ENCODE measurements at regions not wholly inside any gene's neighbourhood (a gene's known extent, or its start where the extent isn't known, plus 50 kb on each side); places are given as distances from the start of the nearest gene placed in this dataset.

DNA sequence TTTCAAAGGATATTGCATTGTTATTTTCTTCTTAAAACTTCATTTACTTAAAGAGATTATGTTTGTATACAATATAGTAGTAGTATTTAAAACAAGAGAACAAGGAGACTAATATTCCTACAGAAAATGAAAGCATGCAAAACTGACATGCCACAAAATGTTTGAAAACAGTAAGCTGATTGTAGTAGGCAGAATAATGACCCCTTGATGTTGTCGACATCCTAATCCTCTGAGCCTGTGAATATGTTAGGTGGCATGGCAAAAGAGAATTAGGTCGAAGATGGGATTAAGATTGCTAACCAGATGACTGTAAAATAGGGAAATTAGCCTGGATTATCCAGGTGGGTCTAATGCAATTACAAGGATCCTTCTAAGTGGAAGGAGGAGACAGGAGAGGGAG is 522.2 kb upstream of the NR3C2 start:
- H3K9me3 ChIP-seq: no peaks in the 10 kb centered on the region
- H3K4me3 ChIP-seq: no peak overlapping the region
- no peak overlapping the region for H3K27ac ChIP-seq
- H3K36me3 ChIP-seq: no peaks in the 10 kb centered on the region
- DNase-seq: no peak
- H3K4me1 ChIP-seq: no peaks in the 10 kb centered on the region
- no peaks in the 10 kb centered on the region for H3K27me3 ChIP-seq
- TF ChIP-seq, protein P1, sequence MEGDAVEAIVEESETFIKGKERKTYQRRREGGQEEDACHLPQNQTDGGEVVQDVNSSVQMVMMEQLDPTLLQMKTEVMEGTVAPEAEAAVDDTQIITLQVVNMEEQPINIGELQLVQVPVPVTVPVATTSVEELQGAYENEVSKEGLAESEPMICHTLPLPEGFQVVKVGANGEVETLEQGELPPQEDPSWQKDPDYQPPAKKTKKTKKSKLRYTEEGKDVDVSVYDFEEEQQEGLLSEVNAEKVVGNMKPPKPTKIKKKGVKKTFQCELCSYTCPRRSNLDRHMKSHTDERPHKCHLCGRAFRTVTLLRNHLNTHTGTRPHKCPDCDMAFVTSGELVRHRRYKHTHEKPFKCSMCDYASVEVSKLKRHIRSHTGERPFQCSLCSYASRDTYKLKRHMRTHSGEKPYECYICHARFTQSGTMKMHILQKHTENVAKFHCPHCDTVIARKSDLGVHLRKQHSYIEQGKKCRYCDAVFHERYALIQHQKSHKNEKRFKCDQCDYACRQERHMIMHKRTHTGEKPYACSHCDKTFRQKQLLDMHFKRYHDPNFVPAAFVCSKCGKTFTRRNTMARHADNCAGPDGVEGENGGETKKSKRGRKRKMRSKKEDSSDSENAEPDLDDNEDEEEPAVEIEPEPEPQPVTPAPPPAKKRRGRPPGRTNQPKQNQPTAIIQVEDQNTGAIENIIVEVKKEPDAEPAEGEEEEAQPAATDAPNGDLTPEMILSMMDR (IDR thresholded peaks at IDR 0.05): no peak
- TF ChIP-seq POLR2A (IDR thresholded peaks at IDR 0.05): no peak

- no peaks in the 10 kb centered on the region for H3K9me3 ChIP-seq
- H3K4me1 ChIP-seq: no peaks in the 10 kb centered on the region
- no peak overlapping the region for H3K4me3 ChIP-seq
- no peaks in the 10 kb centered on the region for H3K27me3 ChIP-seq
- H3K27ac ChIP-seq: no peak overlapping the region
- no peaks in the 10 kb centered on the region for H3K36me3 ChIP-seq
- TF ChIP-seq POLR2A (IDR thresholded peaks at IDR 0.05): no peak
- TF ChIP-seq, protein P1 (IDR thresholded peaks at IDR 0.05): no peak
- no peak for DNase-seq
Observed at GRCh38 chr4:148962539-148963290, 520.5 kb upstream of the NR3C2 start.

DNA sequence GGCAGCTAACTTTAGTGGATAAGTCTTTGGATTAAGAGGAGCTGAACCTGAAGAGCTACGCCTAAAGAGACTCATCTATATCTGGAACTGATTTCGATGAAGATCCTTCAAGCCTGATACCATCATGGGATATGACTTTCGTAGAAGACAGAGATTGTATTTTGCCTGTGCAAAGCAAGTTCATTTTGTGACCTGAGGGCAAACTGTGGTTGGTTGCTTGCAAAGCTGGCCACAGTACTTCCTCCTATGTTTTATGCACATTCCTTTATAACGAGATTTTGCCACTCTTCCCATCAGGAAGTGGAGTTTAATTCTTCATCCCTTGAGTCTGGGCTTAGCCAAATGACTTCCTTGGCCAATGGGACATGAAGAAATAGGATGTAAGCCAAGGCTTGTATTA is 519.3 kb upstream of the NR3C2 start:
- TF ChIP-seq, protein P1 (IDR thresholded peaks at IDR 0.05): no peak
- no peak for TF ChIP-seq POLR2A (IDR thresholded peaks at IDR 0.05)
- H3K4me3 ChIP-seq: no peak overlapping the region
- no peaks in the 10 kb centered on the region for H3K4me1 ChIP-seq
- H3K9me3 ChIP-seq: no peaks in the 10 kb centered on the region
- H3K27me3 ChIP-seq: no peaks in the 10 kb centered on the region
- DNase-seq: no peak
- no peaks in the 10 kb centered on the region for H3K36me3 ChIP-seq
- no peak overlapping the region for H3K27ac ChIP-seq

DNA sequence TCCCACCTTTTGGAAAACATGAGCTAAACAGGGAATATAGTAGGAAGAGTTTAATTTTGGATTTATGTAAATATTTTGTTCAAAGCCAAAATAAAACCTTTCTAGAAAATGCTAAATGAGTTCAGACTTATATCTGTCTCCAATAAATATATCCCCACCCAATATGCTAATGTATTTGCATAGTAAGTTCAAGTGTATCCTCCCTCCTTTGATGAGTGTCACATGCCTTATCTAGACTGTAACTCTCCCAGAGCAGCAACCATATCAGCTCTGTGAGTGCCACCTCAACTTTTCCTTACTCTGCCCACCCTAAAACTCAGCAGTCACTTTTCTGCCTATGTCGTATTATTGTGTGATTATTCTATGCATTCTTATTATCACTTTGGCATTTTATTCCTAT is 516.1 kb upstream of the NR3C2 start:
- no peak for DNase-seq
- Histone ChIP-seq H3K9me3 (no peaks in the 10 kb centered on the region), H3K36me3 (no peaks in the 10 kb centered on the region), H3K4me1 (no peaks in the 10 kb centered on the region), H3K4me3 (no peak overlapping the region), H3K27me3 (no peaks in the 10 kb centered on the region), H3K27ac (no peak overlapping the region)
- TF ChIP-seq, protein P1 (IDR thresholded peaks at IDR 0.05): no peak
- no peak for TF ChIP-seq POLR2A (IDR thresholded peaks at IDR 0.05)

GRCh38 chr4:148955564-148956297 is 513.5 kb upstream of the NR3C2 start:
- DNase-seq: no peak
- H3K27me3 ChIP-seq: no peaks in the 10 kb centered on the region
- H3K9me3 ChIP-seq: no peaks in the 10 kb centered on the region
- no peak for TF ChIP-seq POLR2A (IDR thresholded peaks at IDR 0.05)
- TF ChIP-seq, protein P1 (IDR thresholded peaks at IDR 0.05): no peak
- H3K4me3 ChIP-seq: no peak overlapping the region
- H3K36me3 ChIP-seq: no peaks in the 10 kb centered on the region
- no peaks in the 10 kb centered on the region for H3K4me1 ChIP-seq
- H3K27ac ChIP-seq: no peak overlapping the region

Measured in Peyer's patch (tissue), 4 donors.